HepG2 (cell line): ENCODE measurements at regions not wholly inside any gene's neighbourhood (a gene's known extent, or its start where the extent isn't known, plus 50 kb on each side); places are given as distances from the start of the nearest gene placed in this dataset.
A peak's percentile ranks its signal among the peaks of the same experiment; 100 is the strongest.

Source experiments
- CCDC6 ChIP-seq: sonication (generic); formaldehyde crosslinking; IDR thresholded peaks from 2 replicates; pipeline ENCODE4 v1.8.1; 2022; ENCODE audit warnings: mild to moderate bottlenecking, missing genetic modification reagents, moderate library complexity
- EEA1 ChIP-seq: sonication (generic); formaldehyde crosslinking; IDR thresholded peaks from 2 replicates; pipeline ENCODE4 v1.5.1; 2020; ENCODE audit warnings: mild to moderate bottlenecking, missing genetic modification reagents, borderline replicate concordance
- KLF13 ChIP-seq: sonication (generic); formaldehyde crosslinking; IDR thresholded peaks from 2 replicates; pipeline ENCODE4 v1.4.0; 2020; ENCODE audit warnings: mild to moderate bottlenecking, missing genetic modification reagents
- SNAPC2 ChIP-seq: sonication (generic); formaldehyde crosslinking; IDR thresholded peaks from 2 replicates; pipeline ENCODE4 v1.8.1; 2022; ENCODE audit warnings: mild to moderate bottlenecking, missing genetic modification reagents
- SP5 ChIP-seq: IDR thresholded peaks from 2 replicates; pipeline ENCODE4 v1.6.1; 2016; ENCODE audit warnings: low read depth, borderline replicate concordance
- ZNF333 ChIP-seq: sonication (generic); formaldehyde crosslinking; IDR thresholded peaks from 2 replicates; pipeline ENCODE4 v1.4.0; 2020; ENCODE audit warnings: mild to moderate bottlenecking, missing genetic modification reagents, borderline replicate concordance
- ZNF557 ChIP-seq: sonication (generic); formaldehyde crosslinking; IDR thresholded peaks from 2 replicates; pipeline ENCODE4 v1.4.0; 2020; ENCODE audit warnings: missing genetic modification reagents
- ZNF567 ChIP-seq: sonication (generic); formaldehyde crosslinking; IDR thresholded peaks from 2 replicates; pipeline ENCODE4 v1.8.1; 2023; ENCODE audit warnings: mild to moderate bottlenecking, missing genetic modification reagents, borderline replicate concordance
- ZNF619 ChIP-seq: sonication (generic); formaldehyde crosslinking; IDR thresholded peaks from 2 replicates; pipeline ENCODE4 v1.4.0; 2020; ENCODE audit warnings: mild to moderate bottlenecking, missing genetic modification reagents
- ZNF800 ChIP-seq: sonication (generic); formaldehyde crosslinking; IDR thresholded peaks from 2 replicates; pipeline ENCODE4 v1.4.0; 2020; ENCODE audit warnings: missing genetic modification reagents
- TF ChIP-seq, protein P1 (sequence below), 2 experiments: fragments of 450-650 bp in 1 of 2; sonication (generic) in 1 of 2; formaldehyde crosslinking; IDR thresholded peaks; 2 replicates each; pipeline versions ENCODE4 v1.5.0 to v1.8.0; 2020 to 2022; ENCODE audit warnings: mild to moderate bottlenecking in 1 of 2, missing genetic modification reagents in 1 of 2
- TF ChIP-seq, protein P2 (sequence below): sonication (generic); formaldehyde crosslinking; conservative IDR thresholded peaks from 2 replicates; pipeline ENCODE4 v1.4.0; 2020; ENCODE audit warnings: mild to moderate bottlenecking, missing genetic modification reagents, moderate library complexity
- TF ChIP-seq, protein P3 (sequence below): IDR thresholded peaks from 2 replicates; pipeline ENCODE4 v1.6.1; 2016; ENCODE audit warnings: missing biosample characterization, missing genetic modification reagents, low read depth
- TF ChIP-seq, protein P4 (sequence below): IDR thresholded peaks from 2 replicates; pipeline ENCODE4 v1.6.1; 2016; ENCODE audit warnings: mild to moderate bottlenecking
- TF ChIP-seq, protein P5 (sequence below): sonication (generic); formaldehyde crosslinking; IDR thresholded peaks from 2 replicates; pipeline ENCODE4 v1.4.0; 2020; ENCODE audit warnings: mild to moderate bottlenecking, missing genetic modification reagents

- 0 out of 2 replicates have a peak, but pooled peaks have one; percentile 37 for TF ChIP-seq ZNF800 (CRISPR knock-in tag)
- 0 out of 2 replicates have a peak, but pooled peaks have one; percentile 86 for TF ChIP-seq ZNF567 (CRISPR knock-in tag)
- peak; percentile 70; the same call in 1 of the 2 replicates for TF ChIP-seq SNAPC2 (CRISPR knock-in tag)
- TF ChIP-seq, protein P1, sequence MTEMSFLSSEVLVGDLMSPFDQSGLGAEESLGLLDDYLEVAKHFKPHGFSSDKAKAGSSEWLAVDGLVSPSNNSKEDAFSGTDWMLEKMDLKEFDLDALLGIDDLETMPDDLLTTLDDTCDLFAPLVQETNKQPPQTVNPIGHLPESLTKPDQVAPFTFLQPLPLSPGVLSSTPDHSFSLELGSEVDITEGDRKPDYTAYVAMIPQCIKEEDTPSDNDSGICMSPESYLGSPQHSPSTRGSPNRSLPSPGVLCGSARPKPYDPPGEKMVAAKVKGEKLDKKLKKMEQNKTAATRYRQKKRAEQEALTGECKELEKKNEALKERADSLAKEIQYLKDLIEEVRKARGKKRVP (CRISPR knock-in tag; IDR thresholded peaks at IDR 0.05) = peak in 1 of 2 experiments; percentile 60; a peak in 2 of 4 replicates
- TF ChIP-seq ZNF619 (CRISPR knock-in tag) = no peak
- TF ChIP-seq, protein P2, sequence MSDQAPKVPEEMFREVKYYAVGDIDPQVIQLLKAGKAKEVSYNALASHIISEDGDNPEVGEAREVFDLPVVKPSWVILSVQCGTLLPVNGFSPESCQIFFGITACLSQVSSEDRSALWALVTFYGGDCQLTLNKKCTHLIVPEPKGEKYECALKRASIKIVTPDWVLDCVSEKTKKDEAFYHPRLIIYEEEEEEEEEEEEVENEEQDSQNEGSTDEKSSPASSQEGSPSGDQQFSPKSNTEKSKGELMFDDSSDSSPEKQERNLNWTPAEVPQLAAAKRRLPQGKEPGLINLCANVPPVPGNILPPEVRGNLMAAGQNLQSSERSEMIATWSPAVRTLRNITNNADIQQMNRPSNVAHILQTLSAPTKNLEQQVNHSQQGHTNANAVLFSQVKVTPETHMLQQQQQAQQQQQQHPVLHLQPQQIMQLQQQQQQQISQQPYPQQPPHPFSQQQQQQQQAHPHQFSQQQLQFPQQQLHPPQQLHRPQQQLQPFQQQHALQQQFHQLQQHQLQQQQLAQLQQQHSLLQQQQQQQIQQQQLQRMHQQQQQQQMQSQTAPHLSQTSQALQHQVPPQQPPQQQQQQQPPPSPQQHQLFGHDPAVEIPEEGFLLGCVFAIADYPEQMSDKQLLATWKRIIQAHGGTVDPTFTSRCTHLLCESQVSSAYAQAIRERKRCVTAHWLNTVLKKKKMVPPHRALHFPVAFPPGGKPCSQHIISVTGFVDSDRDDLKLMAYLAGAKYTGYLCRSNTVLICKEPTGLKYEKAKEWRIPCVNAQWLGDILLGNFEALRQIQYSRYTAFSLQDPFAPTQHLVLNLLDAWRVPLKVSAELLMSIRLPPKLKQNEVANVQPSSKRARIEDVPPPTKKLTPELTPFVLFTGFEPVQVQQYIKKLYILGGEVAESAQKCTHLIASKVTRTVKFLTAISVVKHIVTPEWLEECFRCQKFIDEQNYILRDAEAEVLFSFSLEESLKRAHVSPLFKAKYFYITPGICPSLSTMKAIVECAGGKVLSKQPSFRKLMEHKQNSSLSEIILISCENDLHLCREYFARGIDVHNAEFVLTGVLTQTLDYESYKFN = 0 out of 2 replicates have a peak, but pooled peaks have one; percentile 32
- TF ChIP-seq KLF13 = 0 out of 2 replicates have a peak, but pooled peaks have one; percentile 56
- TF ChIP-seq, protein P3, sequence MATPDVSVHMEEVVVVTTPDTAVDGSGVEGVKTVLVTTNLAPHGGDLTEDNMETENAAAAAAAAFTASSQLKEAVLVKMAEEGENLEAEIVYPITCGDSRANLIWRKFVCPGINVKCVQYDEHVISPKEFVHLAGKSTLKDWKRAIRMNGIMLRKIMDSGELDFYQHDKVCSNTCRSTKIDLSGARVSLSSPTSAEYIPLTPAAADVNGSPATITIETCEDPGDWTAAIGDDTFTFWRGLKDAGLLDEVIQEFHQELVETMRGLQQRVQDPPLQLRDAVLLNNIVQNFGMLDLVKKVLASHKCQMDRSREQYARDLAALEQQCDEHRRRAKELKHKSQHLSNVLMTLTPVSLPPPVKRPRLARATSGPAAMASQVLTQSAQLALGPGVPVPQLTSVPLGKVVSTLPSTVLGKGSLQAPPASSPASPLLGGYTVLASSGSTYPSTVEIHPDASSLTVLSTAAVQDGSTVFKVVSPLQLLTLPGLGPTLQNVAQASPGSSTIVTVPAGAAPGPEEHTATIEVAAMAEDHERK (CRISPR knock-in tag) = no peak
- peak; percentile 78 for TF ChIP-seq SP5 (CRISPR knock-in tag)
- TF ChIP-seq, protein P4, sequence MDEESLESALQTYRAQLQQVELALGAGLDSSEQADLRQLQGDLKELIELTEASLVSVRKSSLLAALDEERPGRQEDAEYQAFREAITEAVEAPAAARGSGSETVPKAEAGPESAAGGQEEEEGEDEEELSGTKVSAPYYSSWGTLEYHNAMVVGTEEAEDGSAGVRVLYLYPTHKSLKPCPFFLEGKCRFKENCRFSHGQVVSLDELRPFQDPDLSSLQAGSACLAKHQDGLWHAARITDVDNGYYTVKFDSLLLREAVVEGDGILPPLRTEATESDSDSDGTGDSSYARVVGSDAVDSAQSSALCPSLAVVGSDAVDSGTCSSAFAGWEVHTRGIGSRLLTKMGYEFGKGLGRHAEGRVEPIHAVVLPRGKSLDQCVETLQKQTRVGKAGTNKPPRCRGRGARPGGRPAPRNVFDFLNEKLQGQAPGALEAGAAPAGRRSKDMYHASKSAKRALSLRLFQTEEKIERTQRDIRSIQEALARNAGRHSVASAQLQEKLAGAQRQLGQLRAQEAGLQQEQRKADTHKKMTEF (CRISPR knock-in tag) = peak; percentile 69
- no peak; the same call in 1 of the 2 replicates for TF ChIP-seq ZNF333 (CRISPR knock-in tag)
- TF ChIP-seq, protein P5, sequence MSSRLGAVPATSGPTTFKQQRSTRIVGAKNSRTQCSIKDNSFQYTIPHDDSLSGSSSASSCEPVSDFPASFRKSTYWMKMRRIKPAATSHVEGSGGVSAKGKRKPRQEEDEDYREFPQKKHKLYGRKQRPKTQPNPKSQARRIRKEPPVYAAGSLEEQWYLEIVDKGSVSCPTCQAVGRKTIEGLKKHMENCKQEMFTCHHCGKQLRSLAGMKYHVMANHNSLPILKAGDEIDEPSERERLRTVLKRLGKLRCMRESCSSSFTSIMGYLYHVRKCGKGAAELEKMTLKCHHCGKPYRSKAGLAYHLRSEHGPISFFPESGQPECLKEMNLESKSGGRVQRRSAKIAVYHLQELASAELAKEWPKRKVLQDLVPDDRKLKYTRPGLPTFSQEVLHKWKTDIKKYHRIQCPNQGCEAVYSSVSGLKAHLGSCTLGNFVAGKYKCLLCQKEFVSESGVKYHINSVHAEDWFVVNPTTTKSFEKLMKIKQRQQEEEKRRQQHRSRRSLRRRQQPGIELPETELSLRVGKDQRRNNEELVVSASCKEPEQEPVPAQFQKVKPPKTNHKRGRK (CRISPR knock-in tag) = 0 out of 2 replicates have a peak, but pooled peaks have one; percentile 41
- TF ChIP-seq ZNF557 (CRISPR knock-in tag) = 0 out of 2 replicates have a peak, but pooled peaks have one; percentile 80
- peak; percentile 97 for TF ChIP-seq CCDC6 (CRISPR knock-in tag)
- TF ChIP-seq EEA1 = no peak; the same call in 1 of the 2 replicates
These were observed 128.5 kb upstream of the CDYL start (continued) for GRCh38 chr6:4647414-4648365.
